Gastrocnemius medialis (tissue), 4 donors: ENCODE measurements at regions not wholly inside any gene's neighbourhood (a gene's known extent, or its start where the extent isn't known, plus 50 kb on each side); places are given as distances from the start of the nearest gene placed in this dataset.

ENCODE experiments used
- ATAC-seq, 2 donors: fragments of 150-250 bp; one replicate each; pipeline ENCODE4 v1.9.1; 2016
- DNase-seq, 2 donors: peaks; one replicate each; pipeline ENCODE4 v3.0.0-alpha.2; 2019
- H3K27ac ChIP-seq, 4 donors: fragments of 200-600 bp; sonication (generic); 1 replicate in 1 of 4; 2 replicates in 3 of 4; pipeline ENCODE4 v1.5.1; 2016 to 2018; ENCODE audit warnings: mild to moderate bottlenecking in 2 of 4, moderate library complexity in 1 of 4
- H3K27me3 ChIP-seq, 3 donors: fragments of 200-600 bp; sonication (generic) in 2 of 3; 1 replicate in 1 of 3; 2 replicates in 2 of 3; pipeline versions ENCODE4 v1.5.1 to v1.6.0; 2016 to 2019; ENCODE audit warnings: mild to moderate bottlenecking in 1 of 3, moderate library complexity in 1 of 3
- H3K36me3 ChIP-seq, 2 donors: fragments of 200-600 bp; sonication (generic) in 1 of 2; one replicate each; pipeline ENCODE4 v1.5.1; 2017 to 2018
- H3K4me1 ChIP-seq, 2 donors: fragments of 200-600 bp; sonication (generic) in 1 of 2; one replicate each; pipeline ENCODE4 v1.5.1; 2016 to 2017; ENCODE audit warnings: mild to moderate bottlenecking in 2 of 2
- H3K4me3 ChIP-seq, 4 donors: fragments of 200-600 bp; sonication (generic) in 3 of 4; 1 replicate in 1 of 4; 2 replicates in 3 of 4; pipeline ENCODE4 v1.5.1; 2016 to 2019; ENCODE audit warnings: mild to moderate bottlenecking in 2 of 4
- H3K9me3 ChIP-seq, 3 donors: fragments of 200-600 bp; sonication (generic) in 2 of 3; 1 replicate in 1 of 3; 2 replicates in 2 of 3; pipeline ENCODE4 v1.5.1; 2016 to 2019
- POLR2A ChIP-seq, 2 donors: fragments of 450-650 bp; IDR thresholded peaks; one replicate each; pipeline ENCODE4 v1.6.1; 2017; ENCODE audit warnings: antibody characterized with exemption in 2 of 2, mild to moderate bottlenecking in 2 of 2, moderate library complexity in 2 of 2
- in situ Hi-C, 4 donors: fragments of 200-750 bp; cut with MboI; loops; one replicate each; pipeline versions ENCODE4 v1.15.0 to v1.8.0; 2017; ENCODE audit warnings: low sequenced_read_pairs in 4 of 4
- intact Hi-C: fragments of 100-400 bp; cut with DNase I; formaldehyde crosslinking; loops from one replicate; pipeline ENCODE4 v1.15.1; 2023; ENCODE audit warnings: low total_unique reads
- TF ChIP-seq, protein P1 (sequence below), 5 experiments: fragments of 450-650 bp in 3 of 5; fragments of 200-600 bp in 2 of 5; sonication (generic) in 2 of 5; IDR thresholded peaks in 4 of 5; conservative IDR thresholded peaks in 1 of 5; 1 replicate in 4 of 5; 2 replicates in 1 of 5; pipeline ENCODE4 v1.5.1; 2016 to 2019; ENCODE audit warnings: antibody characterized with exemption in 5 of 5, mild to moderate bottlenecking in 3 of 5, moderate library complexity in 3 of 5

DNA sequence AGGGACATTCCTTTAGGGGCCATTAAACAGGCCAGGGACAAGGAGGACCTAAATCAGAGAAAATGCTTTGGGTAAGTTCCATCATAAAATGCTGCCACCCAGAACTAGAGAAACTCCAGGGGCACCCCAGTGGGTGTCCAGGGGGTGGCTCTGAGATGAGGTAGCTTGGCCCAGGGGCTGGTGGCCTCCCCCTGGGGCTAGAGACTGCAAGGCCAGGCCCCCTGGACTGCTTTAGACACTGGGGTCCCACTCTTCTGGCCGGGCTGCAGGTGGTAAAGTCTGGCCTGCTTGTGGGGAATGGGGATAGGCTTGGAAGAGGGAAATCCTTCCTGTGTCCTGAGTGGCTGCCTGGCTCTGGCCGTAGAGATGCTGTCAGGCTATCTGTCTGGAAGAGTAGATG, 169.6 kb upstream of the PODXL start:
- H3K4me1 ChIP-seq: no peaks in the 10 kb centered on the region
- H3K4me3 ChIP-seq: no peak overlapping the region
- ATAC-seq (no peak), DNase-seq (no peak)
- in situ Hi-C loops: no loop called here
- no peak for TF ChIP-seq POLR2A (IDR thresholded peaks at IDR 0.05)
- TF ChIP-seq, protein P1, sequence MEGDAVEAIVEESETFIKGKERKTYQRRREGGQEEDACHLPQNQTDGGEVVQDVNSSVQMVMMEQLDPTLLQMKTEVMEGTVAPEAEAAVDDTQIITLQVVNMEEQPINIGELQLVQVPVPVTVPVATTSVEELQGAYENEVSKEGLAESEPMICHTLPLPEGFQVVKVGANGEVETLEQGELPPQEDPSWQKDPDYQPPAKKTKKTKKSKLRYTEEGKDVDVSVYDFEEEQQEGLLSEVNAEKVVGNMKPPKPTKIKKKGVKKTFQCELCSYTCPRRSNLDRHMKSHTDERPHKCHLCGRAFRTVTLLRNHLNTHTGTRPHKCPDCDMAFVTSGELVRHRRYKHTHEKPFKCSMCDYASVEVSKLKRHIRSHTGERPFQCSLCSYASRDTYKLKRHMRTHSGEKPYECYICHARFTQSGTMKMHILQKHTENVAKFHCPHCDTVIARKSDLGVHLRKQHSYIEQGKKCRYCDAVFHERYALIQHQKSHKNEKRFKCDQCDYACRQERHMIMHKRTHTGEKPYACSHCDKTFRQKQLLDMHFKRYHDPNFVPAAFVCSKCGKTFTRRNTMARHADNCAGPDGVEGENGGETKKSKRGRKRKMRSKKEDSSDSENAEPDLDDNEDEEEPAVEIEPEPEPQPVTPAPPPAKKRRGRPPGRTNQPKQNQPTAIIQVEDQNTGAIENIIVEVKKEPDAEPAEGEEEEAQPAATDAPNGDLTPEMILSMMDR (IDR thresholded peaks at IDR 0.05 in 4 of 5, conservative IDR thresholded peaks at IDR 0.05 in 1 of 5): no peak
- H3K27ac ChIP-seq: no peak overlapping the region
- H3K27me3 ChIP-seq: no peaks in the 10 kb centered on the region
- no peaks in the 10 kb centered on the region for H3K36me3 ChIP-seq
- intact Hi-C loops: no loop called here
- no peaks in the 10 kb centered on the region for H3K9me3 ChIP-seq

GRCh38 chr7:131724776-131725345, 168.4 kb upstream of the PODXL start:
- no peak for ATAC-seq
- in situ Hi-C loops (no loop called here), intact Hi-C loops (no loop called here)

DNA sequence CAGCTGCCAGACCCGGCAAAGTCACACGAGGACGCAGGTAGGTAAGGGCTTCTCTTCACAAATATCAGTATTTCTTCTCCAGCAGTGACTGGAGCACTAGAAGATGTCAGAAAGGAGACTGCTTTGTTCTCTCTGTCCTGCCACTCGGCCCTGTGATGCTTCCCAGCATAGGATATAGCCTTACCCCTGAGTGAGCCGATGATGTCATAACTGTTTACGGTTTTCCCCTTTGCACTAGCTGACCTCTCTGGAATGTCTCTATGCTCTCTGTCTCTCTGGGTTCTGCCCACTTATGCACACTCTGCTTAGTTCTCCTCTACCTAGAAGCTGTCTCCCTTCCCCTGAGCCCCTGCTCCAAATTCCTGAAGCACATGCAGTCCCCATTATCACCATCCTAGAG, 167.5 kb upstream of the PODXL start:
- in situ Hi-C loops: no loop called here
- Histone ChIP-seq H3K4me1 (no peaks in the 10 kb centered on the region), H3K27me3 (no peaks in the 10 kb centered on the region), H3K36me3 (no peaks in the 10 kb centered on the region), H3K4me3 (no peak overlapping the region), H3K9me3 (no peaks in the 10 kb centered on the region), H3K27ac (no peak overlapping the region)
- no peak for TF ChIP-seq POLR2A (IDR thresholded peaks at IDR 0.05)
- TF ChIP-seq, protein P1 (IDR thresholded peaks at IDR 0.05 in 4 of 5, conservative IDR thresholded peaks at IDR 0.05 in 1 of 5): no peak
- DNase-seq (no peak), ATAC-seq (no peak)
- intact Hi-C loops: no loop called here

More at GRCh38 chr7:131724776-131725345, 168.4 kb upstream of the PODXL start:
- no peaks in the 10 kb centered on the region for H3K4me1 ChIP-seq
- no peak for DNase-seq
- no peaks in the 10 kb centered on the region for H3K36me3 ChIP-seq
- H3K27me3 ChIP-seq: no peaks in the 10 kb centered on the region
- no peak overlapping the region for H3K27ac ChIP-seq
- H3K9me3 ChIP-seq: no peaks in the 10 kb centered on the region
- no peak overlapping the region for H3K4me3 ChIP-seq
- TF ChIP-seq POLR2A (IDR thresholded peaks at IDR 0.05): no peak
- TF ChIP-seq, protein P1 (IDR thresholded peaks at IDR 0.05 in 4 of 5, conservative IDR thresholded peaks at IDR 0.05 in 1 of 5): no peak

DNA sequence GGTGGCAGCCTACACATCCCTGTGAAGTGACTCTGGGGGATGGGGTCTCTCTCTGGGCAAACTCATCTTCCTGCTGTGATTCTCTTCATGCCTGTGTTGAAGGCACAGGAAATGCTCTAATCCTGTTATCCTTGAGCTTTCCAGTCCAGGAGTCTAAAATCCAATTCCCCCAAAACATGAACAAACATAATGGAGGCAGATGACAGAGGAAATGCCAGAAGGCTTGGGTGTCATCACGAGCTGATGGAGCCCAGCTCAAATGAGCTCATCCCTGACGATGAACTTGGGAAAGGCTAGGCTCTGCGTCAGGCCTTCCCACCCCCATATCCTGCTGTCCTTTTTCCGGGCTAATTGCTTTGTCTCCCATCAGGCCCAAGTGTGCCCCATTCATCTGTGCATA, 165.9 kb upstream of the PODXL start:
- H3K4me1 ChIP-seq: no peaks in the 10 kb centered on the region
- intact Hi-C loops: no loop called here
- TF ChIP-seq, protein P1 (IDR thresholded peaks at IDR 0.05 in 4 of 5, conservative IDR thresholded peaks at IDR 0.05 in 1 of 5): no peak
- TF ChIP-seq POLR2A (IDR thresholded peaks at IDR 0.05): no peak
- DNase-seq (no peak), ATAC-seq (no peak)
- H3K27ac ChIP-seq: no peak overlapping the region
- no peaks in the 10 kb centered on the region for H3K27me3 ChIP-seq
- in situ Hi-C loops: no loop called here
- H3K9me3 ChIP-seq: no peaks in the 10 kb centered on the region
- no peak overlapping the region for H3K4me3 ChIP-seq
- no peaks in the 10 kb centered on the region for H3K36me3 ChIP-seq

DNA sequence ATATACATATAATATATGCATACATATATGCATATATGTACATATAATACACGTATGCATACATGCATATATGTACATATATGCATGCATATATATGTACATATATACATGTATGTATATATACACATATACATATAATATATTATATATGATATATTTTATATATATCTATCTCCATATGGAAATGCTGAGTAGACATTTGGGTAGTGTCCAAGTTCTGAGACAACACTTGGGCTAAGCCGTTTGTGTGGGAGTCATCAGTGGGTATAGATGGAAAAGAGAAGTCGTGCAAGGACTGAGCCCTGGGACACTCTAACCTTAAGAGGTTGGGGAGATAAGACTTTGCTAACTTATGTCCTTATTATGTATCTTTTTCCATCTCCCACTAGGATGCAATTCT, 165.2 kb upstream of the PODXL start:
- in situ Hi-C loops: no loop called here
- Histone ChIP-seq H3K27ac (no peak overlapping the region), H3K36me3 (no peaks in the 10 kb centered on the region), H3K4me1 (no peaks in the 10 kb centered on the region), H3K4me3 (no peak overlapping the region), H3K27me3 (no peaks in the 10 kb centered on the region), H3K9me3 (no peaks in the 10 kb centered on the region)
- intact Hi-C loops: no loop called here
- ATAC-seq: no peak
- no peak for DNase-seq
- TF ChIP-seq, protein P1 (IDR thresholded peaks at IDR 0.05 in 4 of 5, conservative IDR thresholded peaks at IDR 0.05 in 1 of 5): no peak
- TF ChIP-seq POLR2A (IDR thresholded peaks at IDR 0.05): no peak
